HepG2 (cell line): ENCODE measurements at regions not wholly inside any gene's neighbourhood (a gene's known extent, or its start where the extent isn't known, plus 50 kb on each side); places are given as distances from the start of the nearest gene placed in this dataset.
"Not testable (repeated sequence)": the region's sequence is repeated elsewhere in the genome, so short reads cannot be mapped to it uniquely, and the experiment has no call there.

Experiments
- ATAC-seq: fragments of 200-7000 bp; cut with Tn5 transposase; 3 replicates; pipeline ENCODE4 v1.9.1; 2020; ENCODE audit warnings: mild to moderate bottlenecking, moderate library complexity
- BruUV-seq: library from RNA; stranded (reverse); fragments of 400-500 nt; replicated peaks from 2 replicates; lab custom pipeline; 2021; lab: Mats Ljungman, UMichigan
- CTCF ChIA-PET: fragments of 300-600 bp; formaldehyde crosslinking; extraction: SDS; loops from one replicate; lab custom pipeline; 2021; ENCODE audit warnings: low total read pairs, inconsistent platforms, low intra/inter-chr PET ratio; lab: Yijun Ruan, JAX
- POLR2A ChIA-PET: fragments of 350-600 bp; sonication (Branson Sonifier 250); formaldehyde crosslinking; loops from one replicate; lab custom pipeline; 2020; ENCODE audit warnings: antibody characterized with exemption, inconsistent platforms; lab: Yijun Ruan, JAX
- DNase-seq: peaks from one replicate; pipeline ENCODE4 v3.0.0-alpha.2; 2015; ENCODE audit warnings: low spot score
- FAIRE-seq: peaks from 3 replicates; lab custom pipeline; 2011; peaks lifted over from hg19 to GRCh38; lab: Jason Lieb, UNC
- H2AFZ ChIP-seq: one replicate; pipeline ENCODE4 v1.6.1; 2011; ENCODE audit warnings: low read length, inconsistent platforms
- H3K27ac ChIP-seq: fragments of 300-600 bp; 3 replicates; pipeline ENCODE4 v1.8.0; 2011; ENCODE audit warnings: mixed run types, mild to moderate bottlenecking, mixed read lengths, low read length, inconsistent platforms; ENCODE audit not compliant: insufficient read depth; ENCODE audit errors: extremely low read length
- H3K27me3 ChIP-seq, 2 experiments: fragments of 200-600 bp in 1 of 2; 2 replicates in 1 of 2; 3 replicates in 1 of 2; pipeline versions ENCODE4 v1.6.0 to v1.8.0; 2011; ENCODE audit warnings: low read length in 2 of 2, mild to moderate bottlenecking in 2 of 2, moderate library complexity in 2 of 2, inconsistent platforms in 1 of 2; ENCODE audit not compliant: insufficient read depth in 2 of 2, control insufficient read depth in 1 of 2
- H3K36me3 ChIP-seq, 2 experiments: fragments of 200-600 bp in 1 of 2; replicated peaks in 1 of 2; 2 replicates in 1 of 2; 3 replicates in 1 of 2; pipeline versions ENCODE4 v1.5.1 to v1.8.0; 2011; ENCODE audit warnings: low read length in 2 of 2, inconsistent platforms in 1 of 2; ENCODE audit not compliant: insufficient read depth in 2 of 2, control insufficient read depth in 1 of 2
- H3K4me1 ChIP-seq: 2 replicates; pipeline ENCODE4 v1.5.1; 2012; ENCODE audit warnings: low read length, inconsistent platforms; ENCODE audit not compliant: insufficient read depth
- H3K4me2 ChIP-seq: 2 replicates; pipeline ENCODE4 v1.6.0; 2011; ENCODE audit warnings: low read depth, low read length, inconsistent platforms
- H3K4me3 ChIP-seq, 3 experiments: fragments of 200-600 bp in 1 of 3; sonication (generic), shearing (Covaris generic) in 1 of 3; replicated peaks in 1 of 3; 2 replicates each; pipeline ENCODE4 v1.5.1; 2011 to 2016; ENCODE audit warnings: low read length in 3 of 3, inconsistent platforms in 2 of 3, low read depth in 2 of 3, mild to moderate bottlenecking in 2 of 3, control low read depth in 1 of 3, mixed read lengths in 1 of 3; ENCODE audit not compliant: insufficient read depth in 1 of 3
- H3K79me2 ChIP-seq: one replicate; pipeline ENCODE4 v1.6.1; 2011; ENCODE audit warnings: low read length, inconsistent platforms; ENCODE audit not compliant: insufficient read depth
- H3K9ac ChIP-seq: 2 replicates; pipeline ENCODE4 v1.6.0; 2011; ENCODE audit warnings: mild to moderate bottlenecking, low read depth, low read length, inconsistent platforms; ENCODE audit not compliant: insufficient read depth
- H3K9me3 ChIP-seq: 2 replicates; pipeline ENCODE4 v1.5.1; 2012; ENCODE audit warnings: mild to moderate bottlenecking, low read length
- H4K20me1 ChIP-seq: 2 replicates; pipeline ENCODE4 v1.6.0; 2011; ENCODE audit warnings: inconsistent platforms, mild to moderate bottlenecking, low read length, moderate library complexity; ENCODE audit not compliant: insufficient read depth
- ARHGAP35 ChIP-seq: sonication (generic); formaldehyde crosslinking; IDR thresholded peaks from 2 replicates; pipeline ENCODE4 v1.9.0; 2022; ENCODE audit warnings: mild to moderate bottlenecking, inconsistent platforms, moderate library complexity, missing genetic modification reagents, borderline replicate concordance
- ARID3A ChIP-seq: IDR thresholded peaks from 2 replicates; pipeline ENCODE4 v1.6.1; 2012; ENCODE audit warnings: low read depth, low read length, improper control_type of control experiment
- KAT2B ChIP-seq: fragments of 150-350 bp; IDR thresholded peaks from 2 replicates; pipeline ENCODE4 v1.6.1; 2014; ENCODE audit warnings: low read depth, low read length, borderline replicate concordance
- RORA ChIP-seq: sonication (generic); formaldehyde crosslinking; IDR thresholded peaks from 2 replicates; pipeline ENCODE4 v1.5.0; 2020; ENCODE audit warnings: mild to moderate bottlenecking, missing genetic modification reagents, moderate library complexity
- SALL1 ChIP-seq: sonication (generic); formaldehyde crosslinking; IDR thresholded peaks from 2 replicates; pipeline ENCODE4 v1.8.0; 2022; ENCODE audit warnings: mild to moderate bottlenecking, missing genetic modification reagents
- SATB2 ChIP-seq: sonication (generic); formaldehyde crosslinking; IDR thresholded peaks from 2 replicates; pipeline ENCODE4 v1.5.0; 2020; ENCODE audit warnings: missing genetic modification reagents
- SNAPC5 ChIP-seq: sonication (generic); formaldehyde crosslinking; IDR thresholded peaks from 2 replicates; pipeline ENCODE4 v1.8.1; 2023; ENCODE audit warnings: mild to moderate bottlenecking, missing genetic modification reagents, borderline replicate concordance
- THYN1 ChIP-seq: sonication (generic); formaldehyde crosslinking; IDR thresholded peaks from 2 replicates; pipeline ENCODE4 v1.8.1; 2023; ENCODE audit warnings: low read depth, mild to moderate bottlenecking, moderate library complexity, missing genetic modification reagents, borderline replicate concordance
- ZNF773 ChIP-seq: sonication (generic); formaldehyde crosslinking; IDR thresholded peaks from 2 replicates; pipeline ENCODE4 v1.4.0; 2020; ENCODE audit warnings: missing genetic modification reagents, borderline replicate concordance
- WGBS: methylation state at CpG from one replicate; pipeline ENCODE4 v1.1.6; 2017; ENCODE audit warnings: low lambda C conversion rate; 5-methylcytosine and 5-hydroxymethylcytosine counted together
- in situ Hi-C: cut with HindIII; loops from 2 replicates; pipeline ENCODE4 v1.10.0; 2017; ENCODE audit warnings: low pct_unique_long_range_greater_than_20kb; ENCODE audit not compliant: extremely low pct_ligation_motif_present
- intact Hi-C: fragments of 100-400 bp; cut with micrococcal nuclease; formaldehyde crosslinking; loops from one replicate; pipeline ENCODE4 v1.10.0; 2022; ENCODE audit not compliant: unreplicated experiment

- H3K9me3 ChIP-seq, H3K4me3 ChIP-seq, H2AFZ ChIP-seq, H3K36me3 ChIP-seq, H3K4me1 ChIP-seq, FAIRE-seq, CTCF ChIA-PET, ATAC-seq, H3K27ac ChIP-seq, intact Hi-C loops, BruUV-seq, H3K79me2 ChIP-seq, POLR2A ChIA-PET, H3K27me3 ChIP-seq, H3K4me2 ChIP-seq, in situ Hi-C loops, H3K9ac ChIP-seq, H4K20me1 ChIP-seq, DNase-seq: not testable (repeated sequence)
- no CpG with 5 or more reads among the region's 1 CpG for WGBS
Measured at GRCh38 chr6:125465332-125465731, 163.6 kb upstream of the HDDC2 start.

GRCh38 chr6:125469915-125470314 lies 168.1 kb upstream of the HDDC2 start:
- Histone ChIP-seq H3K27me3 (no peaks in the 10 kb centered on the region), H2AFZ (no peak overlapping the region), H3K27ac (no peak overlapping the region), H3K4me1 (no peaks in the 10 kb centered on the region), H3K36me3 (no peaks in the 10 kb centered on the region), H3K79me2 (no peaks in the 10 kb centered on the region), H3K9ac (no peak overlapping the region), H3K4me3 (no peak overlapping the region), H3K4me2 (no peak overlapping the region), H3K9me3 (0 out of 2 replicates have a peak, but pooled peaks cover 10% of the 10 kb centered on the region), H4K20me1 (no peaks in the 10 kb centered on the region)
- ChIA-PET POLR2A (no interaction called here), CTCF (no interaction called here)
- no peak for FAIRE-seq
- ATAC-seq, result no peak
- BruUV-seq, result no TSS peak
- TF ChIP-seq SATB2 (CRISPR knock-in tag), result no peak
- no peak for TF ChIP-seq ZNF773 (CRISPR knock-in tag)
- no peak for TF ChIP-seq KAT2B
- no peak for TF ChIP-seq THYN1 (CRISPR knock-in tag)
- no peak for TF ChIP-seq RORA
- no peak for TF ChIP-seq SNAPC5 (CRISPR knock-in tag)
- no peak for TF ChIP-seq SALL1 (CRISPR knock-in tag)
- TF ChIP-seq ARID3A, result no peak
- TF ChIP-seq ARHGAP35, result no peak
- in situ Hi-C loops, result no loop called here
- WGBS, result 2% methylated on average over 3 of the region's 3 CpGs
- no peak for DNase-seq
- intact Hi-C loops, result no loop called here
